ENCODE measurements at regions not wholly inside any gene's neighbourhood (a gene's known extent, or its start where the extent isn't known, plus 50 kb on each side); places are given as distances from the start of the nearest gene placed in this dataset.

GRCh38 chr4:152011469-152011868, 250.7 kb upstream of the GATB start:
- Mint-ChIP-seq H3K27me3 (ENCODE audit: insufficient read depth, unreplicated experiment) (peaks cover 24% of the 10 kb centered on the region), H3K36me3 (ENCODE audit: insufficient read depth, unreplicated experiment) (no peaks in the 10 kb centered on the region), H3K27ac (ENCODE audit: low read depth, unreplicated experiment) (no peak overlapping the region), H3K4me3 (ENCODE audit: unreplicated experiment) (no peak overlapping the region), H3K9me3 (ENCODE audit: unreplicated experiment) (no peaks in the 10 kb centered on the region), H3K4me1 (ENCODE audit: insufficient read depth, unreplicated experiment) (no peaks in the 10 kb centered on the region)
- ChIA-PET CTCF (interaction anchor here (0.9 kb wide), 1 partner anchor 17 kb away, joined by 4 read pairs; no protein-coding TSS in a partner anchor), POLR2A (no interaction called here)
- BruUV-seq (replicated peaks): no TSS peak
- no peak for TF ChIP-seq CTCF (IDR thresholded peaks at IDR 0.05; ENCODE audit: unreplicated experiment)
- intact Hi-C loops (cut with micrococcal nuclease): loop anchor here (10.0 kb wide), 1 partner anchor 73 kb away; no protein-coding TSS in a partner anchor
- no peak for DNase-seq (ENCODE audit: unreplicated experiment)

- BruUV-seq (replicated peaks): no TSS peak
- Mint-ChIP-seq H3K4me3 (ENCODE audit: unreplicated experiment) (no peak overlapping the region), H3K4me1 (ENCODE audit: insufficient read depth, unreplicated experiment) (no peaks in the 10 kb centered on the region), H3K27me3 (ENCODE audit: insufficient read depth, unreplicated experiment) (peaks cover 24% of the 10 kb centered on the region), H3K9me3 (ENCODE audit: unreplicated experiment) (no peaks in the 10 kb centered on the region), H3K27ac (ENCODE audit: low read depth, unreplicated experiment) (no peak overlapping the region), H3K36me3 (ENCODE audit: insufficient read depth, unreplicated experiment) (no peaks in the 10 kb centered on the region)
- TF ChIP-seq CTCF (IDR thresholded peaks at IDR 0.05; ENCODE audit: unreplicated experiment): no peak
- CTCF ChIA-PET: interaction anchor here (0.9 kb wide), 1 partner anchor 16 kb away, joined by 4 read pairs; no protein-coding TSS in a partner anchor
- no peak for DNase-seq (ENCODE audit: unreplicated experiment)
- POLR2A ChIA-PET: no interaction called here
- intact Hi-C loops (cut with micrococcal nuclease): loop anchor here (10.0 kb wide), 1 partner anchor 74 kb away; no protein-coding TSS in a partner anchor
Measured at GRCh38 chr4:152010710-152011079, 249.9 kb upstream of the GATB start.

- no peak for TF ChIP-seq CTCF (IDR thresholded peaks at IDR 0.05; ENCODE audit: unreplicated experiment)
- Mint-ChIP-seq H3K27ac (ENCODE audit: low read depth, unreplicated experiment) (no peak overlapping the region), H3K36me3 (ENCODE audit: insufficient read depth, unreplicated experiment) (no peaks in the 10 kb centered on the region), H3K9me3 (ENCODE audit: unreplicated experiment) (no peaks in the 10 kb centered on the region), H3K27me3 (ENCODE audit: insufficient read depth, unreplicated experiment) (peaks cover 24% of the 10 kb centered on the region), H3K4me3 (ENCODE audit: unreplicated experiment) (no peak overlapping the region), H3K4me1 (ENCODE audit: insufficient read depth, unreplicated experiment) (no peaks in the 10 kb centered on the region)
- POLR2A ChIA-PET: no interaction called here
- CTCF ChIA-PET: interaction anchor here (0.6 kb wide), 2 partner anchors 92 to 369 kb away, joined by 3 read pairs; no protein-coding TSS in a partner anchor
- no TSS peak for BruUV-seq (replicated peaks)
- DNase-seq (ENCODE audit: unreplicated experiment): no peak
- intact Hi-C loops (cut with micrococcal nuclease): loop anchor here (10.0 kb wide), 1 partner anchor 75 kb away; no protein-coding TSS in a partner anchor
Measured at GRCh38 chr4:152009983-152010709, 249.3 kb upstream of the GATB start.

- H3K27ac Mint-ChIP-seq (ENCODE audit: low read depth, unreplicated experiment): no peak overlapping the region
- TF ChIP-seq CTCF (IDR thresholded peaks at IDR 0.05; ENCODE audit: unreplicated experiment): no peak
- H3K4me1 Mint-ChIP-seq (ENCODE audit: insufficient read depth, unreplicated experiment): no peaks in the 10 kb centered on the region
- ChIA-PET CTCF (interaction anchor here (0.6 kb wide), 2 partner anchors 91 to 370 kb away, joined by 3 read pairs; no protein-coding TSS in a partner anchor), POLR2A (no interaction called here)
- H3K4me3 Mint-ChIP-seq (ENCODE audit: unreplicated experiment): no peak overlapping the region
- no TSS peak for BruUV-seq (replicated peaks)
- no peaks in the 10 kb centered on the region for H3K36me3 Mint-ChIP-seq (ENCODE audit: insufficient read depth, unreplicated experiment)
- intact Hi-C loops (cut with micrococcal nuclease): no loop called here
- H3K9me3 Mint-ChIP-seq (ENCODE audit: unreplicated experiment): no peaks in the 10 kb centered on the region
- H3K27me3 Mint-ChIP-seq (ENCODE audit: insufficient read depth, unreplicated experiment): peaks cover 31% of the 10 kb centered on the region
- DNase-seq (ENCODE audit: unreplicated experiment): no peak
Measured at GRCh38 chr4:152009031-152009670, 248.3 kb upstream of the GATB start.

All from MCF 10A (cell line).